GM23248 (cell line): ENCODE measurements at regions not wholly inside any gene's neighbourhood (a gene's known extent, or its start where the extent isn't known, plus 50 kb on each side); places are given as distances from the start of the nearest gene placed in this dataset.

Experiments used
- DNase-seq: peaks from one replicate; pipeline ENCODE4 v3.0.0-alpha.2; 2015
- H2AFZ ChIP-seq: fragments of 200-600 bp; sonication (generic); 2 replicates; pipeline ENCODE4 v1.6.1; 2016; ENCODE audit warnings: antibody characterized with exemption
- H3F3A ChIP-seq: fragments of 200-600 bp; sonication (generic); 2 replicates; pipeline ENCODE4 v1.6.1; 2016; ENCODE audit warnings: mild to moderate bottlenecking, antibody characterized with exemption, mixed run types; ENCODE audit not compliant: insufficient read depth
- H3K27ac ChIP-seq: fragments of 200-600 bp; sonication (generic); 2 replicates; pipeline ENCODE4 v1.5.1; 2016; ENCODE audit warnings: mild to moderate bottlenecking
- H3K27me3 ChIP-seq: fragments of 200-600 bp; sonication (generic); replicated peaks from 2 replicates; pipeline ENCODE4 v1.6.1; 2016; ENCODE audit warnings: mild to moderate bottlenecking; ENCODE audit not compliant: insufficient read depth
- H3K36me3 ChIP-seq: fragments of 200-600 bp; sonication (generic); 2 replicates; pipeline ENCODE4 v1.6.1; 2016; ENCODE audit warnings: low read depth, mild to moderate bottlenecking
- H3K4me1 ChIP-seq: fragments of 200-600 bp; sonication (generic); 2 replicates; pipeline ENCODE4 v1.6.1; 2016; ENCODE audit warnings: mild to moderate bottlenecking; ENCODE audit not compliant: insufficient read depth
- H3K4me2 ChIP-seq: fragments of 200-600 bp; sonication (generic); one replicate; pipeline ENCODE4 v1.6.1; 2016; ENCODE audit warnings: mild to moderate bottlenecking; ENCODE audit not compliant: unreplicated experiment
- H3K4me3 ChIP-seq: fragments of 200-600 bp; sonication (generic); 2 replicates; pipeline ENCODE4 v1.5.1; 2016; ENCODE audit warnings: mild to moderate bottlenecking
- H3K79me2 ChIP-seq: fragments of 200-600 bp; sonication (generic); 2 replicates; pipeline ENCODE4 v1.6.1; 2016; ENCODE audit warnings: mild to moderate bottlenecking; ENCODE audit not compliant: insufficient read depth
- H3K9ac ChIP-seq: fragments of 200-600 bp; sonication (generic); 2 replicates; pipeline ENCODE4 v1.6.1; 2016; ENCODE audit warnings: mild to moderate bottlenecking
- H3K9me2 ChIP-seq: fragments of 200-600 bp; sonication (generic); 2 replicates; pipeline ENCODE4 v1.6.1; 2016; ENCODE audit warnings: mixed run types, mild to moderate bottlenecking, moderate library complexity; ENCODE audit not compliant: insufficient read depth
- H3K9me3 ChIP-seq: fragments of 200-600 bp; sonication (generic); one replicate; pipeline ENCODE4 v1.6.1; 2017; ENCODE audit warnings: low read depth
- H4K20me1 ChIP-seq: fragments of 200-600 bp; sonication (generic); 2 replicates; pipeline ENCODE4 v1.6.0; 2016; ENCODE audit not compliant: insufficient read depth
- EZH2 ChIP-seq: fragments of 200-600 bp; sonication (generic); IDR thresholded peaks from 2 replicates; pipeline ENCODE4 v1.6.1; 2018; ENCODE audit warnings: antibody characterized with exemption, mild to moderate bottlenecking; ENCODE audit not compliant: insufficient read depth, poor library complexity, severe bottlenecking
- EZH2phosphoT487 ChIP-seq: fragments of 200-600 bp; sonication (generic); IDR thresholded peaks from 2 replicates; pipeline ENCODE4 v1.6.1; 2018; ENCODE audit warnings: antibody characterized with exemption, moderate library complexity, mild to moderate bottlenecking, low read depth; ENCODE audit not compliant: insufficient read depth
- WGBS, 2 experiments: methylation state at CpG; one replicate each; pipeline ENCODE4 v1.1.6; 2015 to 2017; ENCODE audit warnings: low lambda C conversion rate in 2 of 2, low coverage in 1 of 2; ENCODE audit errors: missing lambda C conversion rate in 2 of 2; 5-methylcytosine and 5-hydroxymethylcytosine counted together
- in situ Hi-C: fragments of 300-500 bp; cut with MboI; formaldehyde crosslinking; loops from 2 replicates; pipeline ENCODE4 v1.15.0; 2020

- Histone ChIP-seq H3K4me3 (no peak overlapping the region), H3K79me2 (no peaks in the 10 kb centered on the region), H3F3A (no peaks in the 10 kb centered on the region; the same call in 1 of the 2 replicates), H3K4me1 (no peaks in the 10 kb centered on the region), H2AFZ (no peak overlapping the region), H3K36me3 (no peaks in the 10 kb centered on the region), H4K20me1 (no peaks in the 10 kb centered on the region), H3K27ac (no peak overlapping the region), H3K27me3 (0 out of 2 replicates have a peak, but pooled peaks cover 12% of the 10 kb centered on the region), H3K4me2 (no peak overlapping the region), H3K9me3 (no peaks in the 10 kb centered on the region), H3K9me2 (no peaks in the 10 kb centered on the region), H3K9ac (no peak overlapping the region)
- no peak for DNase-seq
- 79 to 81% methylated on average over 14 of the region's 14 CpGs for WGBS, 2 experiments
- no peak for TF ChIP-seq EZH2phosphoT487
- TF ChIP-seq EZH2: no peak
- in situ Hi-C loops: no loop called here
These were observed 197.1 kb downstream of the UACA start for GRCh38 chr15:70566047-70566835.

- Histone ChIP-seq H3K4me2 (no peak overlapping the region), H3K79me2 (no peaks in the 10 kb centered on the region), H3K4me1 (peaks cover 6% of the 10 kb centered on the region), H3F3A (no peaks in the 10 kb centered on the region), H3K9me2 (no peaks in the 10 kb centered on the region), H3K36me3 (no peaks in the 10 kb centered on the region), H3K9ac (no peak overlapping the region), H2AFZ (no peak overlapping the region), H3K27me3 (peaks cover 12% of the 10 kb centered on the region; the same call in 1 of the 2 replicates), H3K9me3 (no peaks in the 10 kb centered on the region), H3K27ac (no peak overlapping the region), H4K20me1 (no peaks in the 10 kb centered on the region), H3K4me3 (no peak overlapping the region)
- no peak for TF ChIP-seq EZH2phosphoT487
- no peak for TF ChIP-seq EZH2
- in situ Hi-C loops: no loop called here
- no peak for DNase-seq
- WGBS, 2 experiments: 91 to 92% methylated on average over 6 of the region's 6 CpGs
These were observed 199.7 kb downstream of the UACA start for GRCh38 chr15:70563561-70564095.

GRCh38 chr15:70562906-70563305, 200.5 kb downstream of the UACA start:
- WGBS, 2 experiments: 49 to 71% methylated on average over 2 of the region's 2 CpGs
- DNase-seq: no peak
- Histone ChIP-seq H3K9me2 (no peaks in the 10 kb centered on the region), H3F3A (no peaks in the 10 kb centered on the region), H3K36me3 (no peaks in the 10 kb centered on the region), H3K27ac (no peak overlapping the region), H3K27me3 (peaks cover 15% of the 10 kb centered on the region; the same call in 1 of the 2 replicates), H2AFZ (no peak overlapping the region), H4K20me1 (no peaks in the 10 kb centered on the region), H3K9me3 (no peaks in the 10 kb centered on the region), H3K4me2 (no peak overlapping the region), H3K9ac (no peak overlapping the region), H3K4me3 (no peak overlapping the region), H3K4me1 (peaks cover 6% of the 10 kb centered on the region), H3K79me2 (no peaks in the 10 kb centered on the region)
- no peak for TF ChIP-seq EZH2
- TF ChIP-seq EZH2phosphoT487: no peak
- in situ Hi-C loops: no loop called here

- Histone ChIP-seq H3K27me3 (peaks cover 25% of the 10 kb centered on the region; the same call in 1 of the 2 replicates), H3K9me3 (no peaks in the 10 kb centered on the region), H3F3A (no peaks in the 10 kb centered on the region), H3K79me2 (no peaks in the 10 kb centered on the region), H2AFZ (no peak overlapping the region), H4K20me1 (no peaks in the 10 kb centered on the region), H3K4me1 (peaks cover 6% of the 10 kb centered on the region), H3K4me3 (no peak overlapping the region), H3K4me2 (no peak overlapping the region), H3K9me2 (no peaks in the 10 kb centered on the region), H3K9ac (no peak overlapping the region), H3K27ac (no peak overlapping the region), H3K36me3 (no peaks in the 10 kb centered on the region)
- DNase-seq: no peak
- in situ Hi-C loops: no loop called here
- WGBS, 2 experiments: 77 to 78% methylated on average over 7 of the region's 7 CpGs
- no peak for TF ChIP-seq EZH2phosphoT487
- TF ChIP-seq EZH2: no peak
These were observed 201.5 kb downstream of the UACA start for GRCh38 chr15:70561885-70562284.
